Stimulated activated CD8-positive, alpha-beta memory T cell treated with anti-CD3 and anti-CD28 coated beads, Interleukin-4, amount 100 ng/mL, for 48 hours (primary cell): ENCODE measurements at regions not wholly inside any gene's neighbourhood (a gene's known extent, or its start where the extent isn't known, plus 50 kb on each side); places are given as distances from the start of the nearest gene placed in this dataset.

Experiments
- DNase-seq: peaks from one replicate; pipeline ENCODE4 v3.0.0-alpha.2; 2020

- DNase-seq: no peak
Observed at GRCh38 chr18:56115071-56116015, 523.0 kb downstream of the TXNL1 start.

DNA sequence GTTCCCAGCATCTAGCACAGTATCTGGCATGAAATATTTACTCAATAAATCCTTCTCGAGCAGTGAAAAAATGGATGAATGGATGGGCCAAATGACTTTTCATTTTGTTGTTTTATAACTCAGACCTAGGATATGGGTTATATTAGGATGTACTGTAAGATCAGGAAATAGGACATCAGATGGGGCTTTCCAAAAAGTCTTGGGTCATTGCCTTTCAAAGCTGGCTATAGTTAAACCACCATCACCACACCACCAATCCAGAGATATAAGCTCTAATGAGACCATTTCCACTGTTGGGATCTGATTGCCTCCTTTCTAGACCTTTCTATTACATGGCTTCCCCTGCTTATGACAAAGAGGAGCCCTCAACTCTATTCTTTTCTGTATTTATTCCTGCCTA lies 525.0 kb upstream of the TCF4 start:
- no peak for DNase-seq

GRCh38 chr18:56112013-56112749 lies 524.2 kb upstream of the TCF4 start:
- DNase-seq: no peak

DNA sequence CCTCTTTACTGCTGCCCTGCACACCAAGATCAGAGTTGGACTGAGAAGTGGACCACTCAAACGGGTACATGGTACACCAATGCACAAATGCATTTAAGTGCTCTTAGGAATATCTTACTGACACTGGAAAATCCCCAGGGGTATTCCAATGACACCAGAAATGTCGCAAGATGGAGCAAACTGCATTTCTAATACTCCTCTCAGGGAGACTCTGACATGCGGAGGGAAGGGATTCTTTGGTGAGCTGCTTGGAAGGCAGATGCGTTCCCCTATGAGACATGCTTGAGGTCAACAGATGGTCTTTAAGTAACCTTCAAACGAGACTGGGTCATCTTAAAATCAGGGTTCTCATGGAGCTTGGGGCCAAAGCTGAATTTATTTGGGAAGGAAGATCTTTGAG lies 521.8 kb upstream of the TCF4 start:
- no peak for DNase-seq

DNA sequence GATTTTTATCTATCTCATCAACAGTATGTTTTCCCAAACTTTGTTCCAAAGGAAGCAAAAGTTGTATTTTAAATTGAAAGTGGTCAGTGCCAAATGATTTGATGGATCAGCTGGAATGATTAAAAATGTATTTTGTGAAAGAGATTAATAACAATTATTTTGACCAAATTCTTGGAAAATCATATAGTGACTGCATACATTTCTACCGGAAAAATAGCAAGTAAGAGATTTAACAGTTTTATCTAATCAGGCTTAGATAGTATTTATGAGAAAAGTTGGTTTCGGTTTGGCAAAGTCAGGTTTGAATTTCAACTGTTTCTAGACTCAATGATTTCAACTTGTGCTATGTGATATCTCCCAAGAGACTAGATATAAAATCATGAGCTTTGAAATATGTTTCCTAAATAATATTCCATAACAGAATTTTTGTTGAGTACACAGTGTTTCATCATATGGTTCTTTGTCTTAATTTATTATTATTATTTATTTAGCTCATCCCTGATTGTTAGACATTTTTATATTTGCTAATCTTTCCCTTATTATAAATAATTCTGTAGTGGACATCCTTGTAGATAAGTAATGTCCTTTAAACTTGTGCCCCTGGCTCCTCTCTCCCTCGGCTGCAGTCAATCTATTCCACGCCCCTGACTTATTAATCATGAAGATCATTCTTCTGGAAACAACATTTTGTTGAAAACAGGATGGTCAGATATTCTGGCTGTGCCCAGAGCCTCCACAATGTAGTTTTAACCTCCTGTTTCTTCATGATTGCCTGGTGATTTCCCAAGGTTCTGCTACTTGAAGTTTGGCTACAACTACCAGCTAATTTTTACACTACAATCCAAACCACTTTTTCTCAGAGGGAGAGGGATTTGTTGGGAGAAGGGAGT lies 520.7 kb upstream of the TCF4 start:
- DNase-seq: no peak

- DNase-seq: no peak
Observed at GRCh38 chr18:56107821-56108477, 520.0 kb upstream of the TCF4 start.

GRCh38 chr18:56100090-56100722 lies 512.2 kb upstream of the TCF4 start:
- DNase-seq: no peak

GRCh38 chr18:56097621-56098020 lies 509.6 kb upstream of the TCF4 start:
- no peak for DNase-seq

- no peak for DNase-seq
Observed at GRCh38 chr18:56096861-56097260, 508.9 kb upstream of the TCF4 start.

- DNase-seq: no peak
Observed at GRCh38 chr18:56089612-56090258, 501.7 kb upstream of the TCF4 start.

GRCh38 chr18:56086786-56087185 lies 498.8 kb upstream of the TCF4 start:
- DNase-seq: no peak

DNA sequence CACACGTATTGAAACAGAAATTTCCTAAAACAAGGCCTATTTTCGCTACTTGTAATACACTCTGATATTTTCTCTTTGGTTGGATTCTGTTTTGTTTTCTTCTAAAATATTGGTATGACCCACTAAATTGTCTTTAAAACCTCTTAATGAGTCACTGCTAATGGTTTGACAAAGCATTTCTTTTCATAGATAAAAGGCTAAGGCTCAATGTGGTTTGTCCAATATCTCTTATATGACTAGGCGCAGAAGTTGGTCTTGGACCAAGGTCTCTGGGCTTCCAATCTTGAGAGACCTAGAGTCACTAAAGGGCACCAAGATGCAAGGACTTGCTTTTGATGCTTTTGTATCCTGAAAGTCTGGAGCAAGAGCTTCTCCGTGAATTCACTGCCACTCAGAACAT lies 498.2 kb upstream of the TCF4 start:
- DNase-seq: no peak

GRCh38 chr18:56085551-56085950 lies 497.6 kb upstream of the TCF4 start:
- DNase-seq: no peak

- DNase-seq: no peak
Observed at GRCh38 chr18:56083523-56084287, 495.7 kb upstream of the TCF4 start.

- DNase-seq: no peak
Observed at GRCh38 chr18:56083097-56083521, 495.1 kb upstream of the TCF4 start.

DNA sequence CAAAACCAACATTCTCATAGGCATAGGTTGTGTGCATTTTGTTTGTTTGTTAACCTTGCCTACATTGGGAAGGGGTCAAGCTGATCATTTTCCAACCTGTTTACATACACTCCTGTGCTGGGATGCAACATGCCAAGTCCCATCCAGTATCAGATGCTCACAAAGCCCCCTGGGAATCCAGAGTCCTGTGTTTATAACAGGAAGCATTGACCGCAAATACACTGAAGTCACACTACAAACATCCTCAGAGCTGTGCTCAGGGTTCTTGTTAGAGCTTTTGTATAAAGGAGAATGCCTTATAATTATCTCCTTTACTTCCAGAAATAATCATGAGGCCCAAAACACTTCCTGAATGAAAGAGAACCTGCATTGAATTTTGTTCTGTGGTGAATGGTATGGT lies 488.7 kb upstream of the TCF4 start:
- DNase-seq: no peak

GRCh38 chr18:56068701-56069100 lies 480.7 kb upstream of the TCF4 start:
- no peak for DNase-seq

- DNase-seq: no peak
Observed at GRCh38 chr18:56067969-56068671, 480.1 kb upstream of the TCF4 start.

GRCh38 chr18:56067214-56067894 lies 479.4 kb upstream of the TCF4 start:
- no peak for DNase-seq
